HG02870 (cell line): ENCODE measurements at regions not wholly inside any gene's neighbourhood (a gene's known extent, or its start where the extent isn't known, plus 50 kb on each side); places are given as distances from the start of the nearest gene placed in this dataset.
"Not testable (repeated sequence)": the region's sequence is repeated elsewhere in the genome, so short reads cannot be mapped to it uniquely, and the experiment has no call there.

Experiments
- ATAC-seq: cut with Tn5 transposase; IDR thresholded peaks from one replicate; pipeline ENCODE4 v1.9.1; 2021; ENCODE audit warnings: mild to moderate bottlenecking, moderate library complexity; ENCODE audit not compliant: unreplicated experiment

- no peak for ATAC-seq
Observed at GRCh38 chr7:23887660-23888059, 177.6 kb downstream of the STK31 start.

DNA sequence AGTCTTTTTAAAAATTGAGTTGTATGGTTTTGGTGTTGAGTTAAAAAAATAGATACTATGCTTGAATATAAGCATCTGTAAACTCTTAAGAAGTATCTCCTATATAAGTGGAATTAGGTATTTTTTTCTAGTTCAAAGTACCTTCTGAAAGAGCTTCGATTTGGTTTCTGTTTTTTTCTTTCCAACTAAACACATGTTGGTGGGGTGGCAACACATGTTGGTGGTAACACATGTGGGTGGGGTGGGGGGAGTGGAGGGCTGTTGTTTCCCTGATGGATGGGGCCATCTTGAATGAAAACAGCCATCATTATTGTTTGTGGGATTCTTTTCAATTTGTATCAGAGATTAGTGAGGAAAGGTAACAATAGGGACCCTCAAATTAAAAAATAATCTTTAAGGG, 178.9 kb downstream of the STK31 start:
- ATAC-seq: no peak

DNA sequence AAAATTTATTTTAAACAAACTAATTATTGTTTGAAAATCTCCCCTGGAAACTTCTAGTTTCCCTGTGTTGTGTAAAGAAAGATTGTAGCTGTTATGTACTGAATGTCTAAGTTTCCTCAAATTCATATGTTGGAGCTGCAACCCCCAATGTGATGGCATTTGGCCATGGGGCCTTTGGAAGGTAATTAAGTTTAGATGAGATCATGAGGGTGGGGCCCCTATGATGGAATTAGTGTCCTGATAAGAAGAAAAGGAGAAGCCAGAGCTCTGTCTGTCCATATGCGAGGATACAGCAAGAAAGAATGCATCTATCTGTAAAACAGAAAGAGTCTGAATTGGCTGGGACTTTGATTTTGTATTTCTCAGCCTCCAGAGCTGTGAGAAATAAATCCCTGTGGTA, 179.5 kb downstream of the STK31 start:
- ATAC-seq: no peak

- no peak for ATAC-seq
Observed at GRCh38 chr7:23892019-23892418, 182.0 kb downstream of the STK31 start.

GRCh38 chr7:23893176-23893941, 183.3 kb downstream of the STK31 start:
- no peak for ATAC-seq

DNA sequence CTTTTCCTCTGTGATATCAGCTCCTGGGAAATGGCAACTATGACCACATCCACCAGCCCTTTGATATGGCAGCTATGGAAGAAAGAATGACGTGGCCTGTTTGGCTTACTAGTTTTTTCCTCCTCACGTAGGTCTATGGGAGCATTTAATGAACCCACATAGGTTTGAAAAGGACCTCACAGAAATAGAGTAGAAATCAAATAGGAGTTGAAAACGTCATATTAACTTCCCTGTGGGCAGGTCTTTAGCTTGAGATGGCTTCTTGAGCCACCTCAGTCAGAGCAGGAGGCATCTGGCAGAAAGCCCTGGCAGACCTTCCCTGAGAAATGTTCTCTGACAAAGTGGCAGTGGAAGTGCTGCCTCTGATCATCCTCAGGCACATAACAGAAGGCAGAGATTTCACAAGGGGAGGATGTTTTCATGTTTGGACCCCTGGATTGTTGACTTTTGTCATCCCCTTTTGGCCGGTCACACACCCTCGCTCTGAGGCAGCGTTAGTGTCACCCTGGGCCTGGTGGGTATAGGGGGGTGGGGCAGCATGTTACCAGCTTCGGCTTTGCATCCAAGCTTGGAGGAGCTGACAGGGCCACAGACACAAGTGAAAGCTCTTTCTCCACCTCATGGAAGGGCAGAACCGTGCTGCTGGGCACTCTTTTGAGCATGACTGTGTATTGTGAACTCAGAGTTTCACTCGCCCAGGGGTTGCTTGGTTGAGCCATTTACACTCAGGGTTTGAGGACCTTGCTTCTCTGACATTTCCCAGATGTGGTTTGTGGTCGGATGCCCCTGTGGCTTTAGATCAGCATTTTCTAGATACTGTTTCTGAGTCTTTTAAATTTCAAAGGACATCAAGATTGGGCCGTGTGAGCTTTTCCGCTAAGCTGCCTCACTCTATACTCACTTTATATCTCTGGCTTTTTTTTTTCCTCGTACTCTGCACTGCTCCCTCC, 184.2 kb downstream of the STK31 start:
- ATAC-seq: no peak

GRCh38 chr7:23894892-23895569, 185.0 kb downstream of the STK31 start:
- no peak for ATAC-seq

- ATAC-seq: no peak
Observed at GRCh38 chr7:23895666-23896096, 185.7 kb downstream of the STK31 start.

GRCh38 chr7:23898619-23899018, 188.6 kb downstream of the STK31 start:
- ATAC-seq: no peak

- not testable (repeated sequence) for ATAC-seq
Observed at GRCh38 chr7:23904901-23905300, 194.9 kb downstream of the STK31 start.

GRCh38 chr7:23907012-23907411, 197.0 kb downstream of the STK31 start:
- ATAC-seq: no peak

- ATAC-seq: no peak
Observed at GRCh38 chr7:23909426-23909825, 199.4 kb downstream of the STK31 start.

GRCh38 chr7:23912065-23912464, 202.0 kb downstream of the STK31 start:
- no peak for ATAC-seq

- ATAC-seq: no peak
Observed at GRCh38 chr7:23913016-23913415, 203.0 kb downstream of the STK31 start.

- ATAC-seq: no peak
Observed at GRCh38 chr7:23915236-23915635, 205.2 kb downstream of the STK31 start.

DNA sequence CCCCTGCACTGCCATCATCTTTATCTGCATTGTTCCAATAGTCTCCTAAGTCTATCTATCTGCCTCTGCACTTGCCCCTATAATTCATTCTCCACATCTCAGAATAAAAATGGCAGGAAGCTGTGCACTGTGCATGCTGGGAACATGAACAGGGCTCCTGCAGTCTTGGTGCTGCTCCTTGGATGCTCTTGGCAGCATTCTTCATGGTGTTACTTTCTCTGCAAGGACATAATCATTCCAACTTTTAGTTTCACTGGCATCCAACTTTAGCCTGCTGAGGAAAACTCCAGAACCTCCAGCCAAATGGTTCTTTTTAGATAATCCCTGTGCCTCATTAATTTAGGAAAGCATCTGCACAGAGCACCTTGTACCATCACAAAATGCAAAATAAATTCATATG, 208.3 kb downstream of the STK31 start:
- ATAC-seq: no peak

- no peak for ATAC-seq
Observed at GRCh38 chr7:23918856-23919255, 208.8 kb downstream of the STK31 start.

DNA sequence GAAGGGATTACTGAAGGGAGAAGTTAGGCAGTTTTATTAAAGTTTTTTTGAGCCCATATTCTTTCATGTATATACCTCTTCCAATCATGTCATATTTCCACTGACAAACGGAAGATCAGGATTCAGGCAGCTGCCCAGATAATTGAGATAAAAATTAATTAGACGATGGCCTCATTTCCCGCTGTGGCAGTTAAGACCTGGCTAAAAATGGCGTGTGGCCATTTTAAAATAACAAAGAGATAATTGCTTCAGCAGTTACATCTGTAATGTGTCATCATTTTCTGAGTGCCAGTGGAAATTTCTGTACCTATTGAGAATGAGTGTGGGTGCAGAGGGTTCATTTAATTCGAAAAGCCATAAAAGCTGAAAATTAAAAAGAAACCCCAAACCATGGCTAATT, 215.1 kb downstream of the STK31 start:
- no peak for ATAC-seq

DNA sequence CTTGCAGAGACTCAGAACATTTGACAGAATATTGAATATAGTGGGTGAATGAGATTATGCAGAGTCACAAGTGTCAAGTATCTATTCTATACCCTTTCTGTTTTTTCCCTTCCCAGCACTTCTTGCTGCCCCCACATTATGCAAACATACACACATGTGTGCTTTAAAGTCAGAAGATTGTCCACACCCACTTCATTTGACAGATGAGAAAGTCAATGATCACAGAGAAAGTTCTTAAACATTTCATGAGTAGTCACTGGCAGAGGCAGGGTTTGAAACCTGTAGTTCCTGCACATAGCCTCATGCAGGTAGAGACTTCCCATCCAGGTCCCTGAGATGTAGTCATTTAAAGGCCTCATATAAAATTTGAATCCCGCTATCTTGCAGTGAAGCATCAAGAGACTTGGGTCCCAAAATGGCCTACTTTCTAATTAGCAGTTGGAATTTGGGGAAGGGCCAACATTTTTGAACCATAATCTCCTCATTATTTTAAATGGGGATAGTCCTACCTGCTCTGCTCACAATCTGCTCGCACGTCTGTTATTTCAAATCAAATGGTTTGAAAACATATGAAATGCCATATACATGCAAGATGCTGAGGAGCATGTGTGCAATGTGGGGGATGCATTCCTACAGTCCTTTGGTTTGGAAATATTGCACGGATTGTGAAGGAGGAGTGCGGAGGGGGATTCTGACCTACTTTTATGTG, 217.8 kb downstream of the STK31 start:
- ATAC-seq: no peak

GRCh38 chr7:23928418-23928775, 218.4 kb downstream of the STK31 start:
- ATAC-seq: no peak

GRCh38 chr7:23930312-23930711, 220.3 kb downstream of the STK31 start:
- ATAC-seq: no peak
